Stimulated activated CD4-positive, alpha-beta T cell treated with anti-CD3 and anti-CD28 coated beads, Interleukin-1b, Interleukin-23, amount 100 ng/mL, for 1 hour (primary cell): ENCODE measurements at regions not wholly inside any gene's neighbourhood (a gene's known extent, or its start where the extent isn't known, plus 50 kb on each side); places are given as distances from the start of the nearest gene placed in this dataset.
"Not testable (repeated sequence)": the region's sequence is repeated elsewhere in the genome, so short reads cannot be mapped to it uniquely, and the experiment has no call there.

Experiments used
- DNase-seq, 2 donors: peaks; one replicate each; pipeline ENCODE4 v3.0.0-alpha.2; 2020; ENCODE audit warnings: low read depth in 2 of 2

DNA sequence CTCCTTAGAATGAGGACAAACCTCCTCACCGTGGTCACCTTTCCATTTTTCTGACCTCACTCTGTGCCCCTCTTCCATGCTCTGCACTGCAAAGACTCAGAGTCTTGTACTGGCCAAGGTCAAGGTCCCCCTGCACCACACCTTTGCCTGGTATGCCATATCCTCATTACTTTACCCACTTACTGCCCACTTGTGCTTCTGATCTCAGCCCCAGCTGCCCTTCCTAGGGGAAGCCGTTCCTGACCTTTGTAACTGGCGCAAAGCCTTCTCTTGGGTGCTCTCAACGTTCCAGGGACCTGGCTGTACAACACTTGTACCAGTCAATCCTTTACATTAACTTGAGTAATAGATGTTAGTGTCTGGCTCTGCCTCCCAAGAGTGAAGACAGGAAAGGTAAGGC, 256.0 kb downstream of the SV2B start:
- DNase-seq = no peak

DNA sequence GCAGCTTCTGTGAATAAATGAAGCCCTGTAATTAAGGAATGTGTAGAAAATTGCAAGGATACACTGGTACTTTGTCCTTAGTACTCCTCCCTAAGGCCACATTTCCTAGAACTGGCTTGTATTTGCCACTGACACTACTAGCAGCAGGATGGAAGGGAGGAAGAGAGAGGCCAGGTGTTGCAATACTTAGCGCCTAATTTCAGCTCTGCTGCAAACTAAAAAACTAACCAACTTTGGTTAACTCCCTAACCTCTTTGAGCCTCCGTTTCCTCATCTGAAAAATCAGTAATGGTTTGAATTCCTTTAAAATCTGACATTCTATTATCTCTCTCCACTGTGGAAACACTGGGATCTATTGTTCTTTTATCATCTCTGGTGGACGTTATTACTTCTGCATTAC, 257.0 kb downstream of the SV2B start:
- DNase-seq = no peak

DNA sequence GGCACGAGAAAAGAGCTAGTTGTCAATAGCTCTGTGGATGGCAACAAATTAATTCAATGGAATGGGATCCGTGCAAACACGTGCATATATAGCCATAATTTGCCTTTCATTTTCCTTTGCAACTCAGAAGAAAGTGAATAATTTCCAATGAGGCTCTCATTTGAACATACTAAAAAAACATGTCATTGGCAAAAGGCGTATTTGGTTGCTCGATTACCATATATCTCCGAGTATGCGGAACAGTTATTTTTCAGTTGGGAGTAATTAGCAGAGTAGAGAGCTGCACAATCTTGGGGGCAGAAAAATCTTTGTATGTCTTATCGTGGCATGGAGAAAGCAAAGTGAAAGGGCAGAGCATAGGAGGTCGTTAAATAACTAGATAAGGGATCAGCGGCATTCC, 257.4 kb downstream of the SV2B start:
- no peak for DNase-seq

DNA sequence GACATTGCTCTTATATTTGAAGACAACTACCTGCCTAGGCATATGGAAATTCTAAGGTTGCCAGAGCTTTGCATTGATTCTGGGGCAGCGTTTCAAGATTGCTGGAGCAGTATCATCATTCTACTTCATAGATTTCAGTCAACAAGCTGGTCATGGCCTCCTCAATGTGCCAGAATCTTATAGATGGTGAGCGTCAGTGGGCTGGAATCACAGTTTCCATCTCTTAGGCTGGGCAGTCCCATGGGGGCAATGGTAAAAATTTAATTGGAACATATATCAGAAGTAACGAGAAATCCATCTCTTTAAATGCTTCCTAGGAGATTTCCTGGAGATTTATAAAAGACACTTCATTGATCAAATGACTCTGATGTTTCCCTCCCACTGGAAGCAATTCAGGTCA, 258.3 kb downstream of the SV2B start:
- DNase-seq = no peak

DNA sequence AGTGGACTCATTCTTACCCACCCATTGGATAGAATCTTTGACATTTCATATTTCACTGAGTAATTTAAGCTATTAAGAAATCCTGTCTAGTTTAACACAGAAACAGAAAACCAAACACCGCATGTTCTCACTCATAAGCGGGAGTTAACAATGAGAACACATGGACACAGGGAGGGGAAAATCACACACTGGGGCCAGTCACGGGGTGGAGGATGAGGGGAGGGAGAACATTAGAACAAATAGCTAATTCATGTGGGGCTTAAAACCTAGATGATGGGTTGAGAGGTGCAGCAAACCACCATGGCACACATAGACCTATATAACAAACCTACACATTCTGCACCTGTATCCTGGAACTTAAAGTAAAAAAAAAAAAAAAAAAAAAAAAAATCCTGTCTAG, 261.6 kb downstream of the SV2B start:
- DNase-seq = not testable (repeated sequence)

DNA sequence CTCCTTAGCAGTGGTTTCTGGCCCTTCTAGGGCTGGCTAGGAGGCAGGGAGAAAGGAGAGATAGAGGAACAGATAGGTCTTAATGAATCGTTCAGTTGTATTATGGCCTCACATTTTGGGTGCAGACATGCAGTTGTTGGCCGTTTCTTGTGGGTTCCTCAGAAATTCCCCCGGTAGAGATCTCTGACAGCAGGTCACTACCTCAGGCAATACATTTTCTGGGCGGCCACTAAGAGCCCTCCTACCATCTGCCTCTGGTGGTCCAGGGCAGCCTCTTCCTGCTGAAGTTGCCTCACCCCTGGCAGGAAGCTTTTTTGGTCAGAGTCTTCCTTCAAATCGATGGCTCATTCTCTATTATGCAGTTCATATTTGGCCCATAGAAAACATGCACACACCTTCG, 266.1 kb downstream of the SV2B start:
- no peak for DNase-seq

DNA sequence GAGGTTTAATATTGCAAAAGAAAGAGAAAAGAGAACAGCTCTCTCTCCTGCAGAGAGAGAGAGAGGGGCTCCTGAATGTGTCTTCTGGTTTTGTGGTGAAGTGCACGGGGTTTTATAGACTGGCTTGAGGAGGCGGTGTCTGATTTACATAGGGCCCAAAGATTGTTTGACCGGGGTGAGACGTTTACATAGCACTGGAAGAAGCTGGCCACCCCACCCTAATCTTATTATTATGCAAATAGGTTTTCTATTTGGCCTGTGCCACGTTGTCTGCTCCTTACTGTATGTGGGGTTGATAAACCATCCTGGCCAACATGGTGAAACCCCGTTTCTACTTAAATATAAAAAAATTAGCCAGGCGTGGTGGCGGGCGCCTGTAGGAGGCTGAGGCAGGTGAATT, 268.6 kb downstream of the SV2B start:
- no peak for DNase-seq

DNA sequence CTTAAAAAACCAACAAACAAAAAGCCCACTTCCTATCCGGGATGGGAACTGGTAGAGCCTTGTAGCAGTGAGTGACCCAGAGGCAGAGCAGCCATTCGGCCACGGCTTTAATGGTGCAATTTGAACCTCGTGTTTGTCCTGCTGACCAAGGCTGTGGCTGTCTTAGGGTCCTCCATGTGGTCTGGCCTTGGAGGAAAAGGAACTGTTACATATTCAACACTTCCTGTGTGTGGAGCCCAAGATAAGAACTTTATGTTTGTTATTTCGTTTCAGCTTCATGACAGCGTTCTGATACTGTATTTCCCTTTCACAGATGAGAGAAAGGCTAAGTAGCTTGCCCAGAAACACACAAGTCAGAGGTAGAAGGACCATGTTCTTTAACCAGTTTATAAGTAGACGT, 269.8 kb downstream of the SV2B start:
- no peak for DNase-seq

DNA sequence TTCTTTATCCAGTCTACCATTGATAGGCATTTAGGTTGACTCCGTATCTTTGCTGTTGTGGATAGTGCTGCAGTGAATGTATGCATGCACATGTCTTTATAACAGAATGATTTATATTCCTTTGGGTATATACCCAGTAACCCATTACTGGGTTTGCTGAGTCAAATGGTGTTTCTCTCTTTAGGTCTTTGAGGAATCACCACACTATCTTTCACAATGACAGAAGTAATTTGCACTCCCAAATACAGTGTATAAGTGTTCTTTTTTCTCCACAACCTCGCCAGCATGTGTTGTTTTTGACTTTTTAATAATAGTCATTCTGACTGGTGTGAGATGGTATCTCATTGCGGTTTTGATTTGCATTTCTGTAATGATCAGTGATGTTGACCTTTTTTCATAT, 271.3 kb downstream of the SV2B start:
- DNase-seq = not testable (repeated sequence)

DNA sequence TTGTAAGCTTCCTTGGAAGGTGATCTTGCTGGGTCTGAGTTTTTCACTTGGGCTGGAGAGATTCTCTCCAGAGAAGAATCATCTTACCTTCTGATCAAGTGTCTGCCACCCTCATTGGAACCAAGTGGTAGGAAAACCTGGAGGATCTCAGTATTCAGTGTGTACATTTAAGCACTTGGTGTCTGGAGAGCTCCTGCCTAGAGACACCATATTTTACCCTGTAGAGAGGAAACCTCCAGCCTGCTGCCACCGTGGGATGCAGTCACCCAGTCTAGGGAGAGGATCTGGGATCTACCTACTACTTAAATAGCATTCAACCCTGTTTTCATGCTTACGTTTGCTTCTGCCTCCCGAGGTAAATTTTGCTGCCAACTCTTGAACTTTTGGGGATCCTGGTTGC, 274.3 kb downstream of the SV2B start:
- no peak for DNase-seq

DNA sequence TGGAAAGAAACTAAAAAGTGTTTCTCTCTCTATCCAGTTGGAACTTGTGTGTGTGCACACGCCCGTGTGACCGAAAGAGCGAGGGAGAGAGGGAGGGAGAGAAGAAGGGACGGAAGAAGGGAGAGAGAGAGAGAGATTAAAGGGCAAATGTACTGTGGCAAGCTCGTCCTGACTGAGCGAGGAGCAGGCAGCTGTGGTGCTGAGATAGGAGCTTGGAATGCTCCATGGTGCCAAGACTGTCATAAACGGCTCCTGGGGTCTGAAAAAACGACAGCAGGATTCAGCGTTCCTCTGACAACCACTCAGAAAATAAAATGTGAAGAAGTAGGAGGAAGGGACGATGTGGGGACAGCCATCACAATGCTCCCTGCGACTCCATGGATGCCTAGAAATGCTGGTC, 276.0 kb downstream of the SV2B start:
- no peak for DNase-seq

DNA sequence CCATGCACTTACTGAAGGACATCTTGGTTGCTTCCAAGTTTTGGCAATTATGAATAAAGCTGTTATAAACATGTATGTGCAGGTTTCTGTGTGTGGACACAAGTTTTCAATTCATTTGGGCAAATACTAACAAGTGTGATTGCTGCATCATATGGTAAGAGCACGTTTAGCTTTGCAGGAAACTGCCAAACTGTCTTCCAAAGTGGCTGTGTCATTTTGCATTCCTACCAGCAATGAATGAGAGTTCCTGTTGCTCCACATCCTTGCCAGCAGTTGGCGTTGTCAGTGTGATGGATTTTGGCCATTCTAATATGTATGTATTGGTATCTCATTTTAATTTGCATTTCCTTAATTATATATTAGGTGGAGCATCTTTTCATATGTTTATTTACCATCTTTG, 280.1 kb downstream of the SV2B start:
- no peak for DNase-seq

DNA sequence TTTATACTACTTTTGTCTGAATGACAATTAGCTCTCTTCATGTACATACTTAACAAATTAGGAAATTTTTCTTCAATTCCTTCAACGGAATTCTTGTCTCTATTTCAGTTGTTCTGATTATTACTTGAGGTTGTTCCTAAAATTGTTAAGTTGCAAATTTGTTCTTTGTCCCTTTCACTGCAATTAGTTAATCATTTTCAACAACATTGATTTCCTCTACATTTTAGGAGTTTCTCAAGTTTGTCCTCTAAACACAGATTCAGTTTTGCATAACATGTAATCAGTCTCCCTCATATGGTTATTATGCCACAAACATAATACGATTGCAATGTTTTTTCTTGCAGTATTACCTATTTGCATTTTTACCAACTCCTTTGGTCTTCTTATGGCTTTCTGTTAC, 283.5 kb downstream of the SV2B start:
- no peak for DNase-seq

DNA sequence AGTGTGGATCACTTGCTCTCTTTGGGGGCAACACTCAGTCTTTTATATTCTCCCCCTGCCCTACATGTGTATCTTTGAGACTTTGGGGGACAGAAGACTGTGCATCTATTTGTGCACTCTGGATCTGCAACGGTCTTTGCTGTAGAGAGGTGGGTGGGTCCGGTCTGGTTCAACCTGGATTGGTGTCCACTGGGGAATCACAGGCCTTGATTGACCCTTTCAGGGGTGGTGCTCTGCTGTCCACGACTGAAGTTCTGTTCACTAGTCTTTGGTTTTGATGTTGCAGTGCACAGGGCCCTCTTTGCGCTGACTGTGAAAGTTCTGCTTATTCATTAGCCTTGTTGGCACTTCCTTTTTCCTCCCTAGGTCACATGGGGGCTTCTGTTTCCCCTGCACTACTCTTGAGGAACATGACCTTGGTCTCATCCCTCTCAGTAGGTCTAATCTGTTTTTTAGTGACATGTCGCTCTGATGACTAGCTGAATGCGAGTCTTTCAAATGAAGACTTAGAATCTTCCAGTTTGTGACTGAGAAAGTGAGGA, 284.2 kb downstream of the SV2B start:
- no peak for DNase-seq

DNA sequence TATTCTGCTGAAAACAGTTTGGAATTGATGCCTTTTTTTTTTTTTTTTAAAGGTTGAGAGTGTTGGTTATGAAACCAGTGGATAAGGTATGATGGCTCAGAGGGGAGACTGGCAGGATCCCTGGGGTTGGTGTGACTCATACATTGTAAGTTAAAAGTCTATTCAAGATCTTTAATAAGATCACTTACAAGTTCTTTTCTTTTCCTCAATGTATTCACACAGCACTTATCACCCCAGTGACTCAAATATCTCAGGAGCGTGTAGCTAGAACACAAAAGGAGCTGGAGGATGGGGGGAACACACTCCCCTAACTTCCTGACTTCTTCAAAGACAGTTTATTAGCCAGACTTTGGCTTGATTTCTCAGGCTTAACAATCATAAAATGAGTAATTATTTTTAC, 285.3 kb downstream of the SV2B start:
- DNase-seq = no peak

DNA sequence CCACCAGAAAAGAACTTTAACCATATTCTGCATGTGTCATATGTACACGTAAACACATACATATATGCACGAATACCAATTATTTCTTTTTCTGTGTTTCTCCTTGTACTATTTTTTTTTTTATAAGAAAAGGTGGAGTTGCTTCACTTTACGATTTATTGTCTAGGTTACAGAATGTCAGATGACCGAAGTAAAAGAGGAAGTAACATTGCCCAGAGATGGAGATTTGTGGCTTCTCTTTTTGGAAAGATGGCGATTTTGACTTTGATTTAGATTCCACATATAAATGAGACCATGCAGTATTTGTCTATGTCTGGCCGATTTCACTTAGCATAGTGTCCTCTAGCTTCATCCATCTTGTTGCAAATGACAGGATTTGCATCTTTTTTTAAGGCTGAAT, 293.1 kb downstream of the SV2B start:
- no peak for DNase-seq

DNA sequence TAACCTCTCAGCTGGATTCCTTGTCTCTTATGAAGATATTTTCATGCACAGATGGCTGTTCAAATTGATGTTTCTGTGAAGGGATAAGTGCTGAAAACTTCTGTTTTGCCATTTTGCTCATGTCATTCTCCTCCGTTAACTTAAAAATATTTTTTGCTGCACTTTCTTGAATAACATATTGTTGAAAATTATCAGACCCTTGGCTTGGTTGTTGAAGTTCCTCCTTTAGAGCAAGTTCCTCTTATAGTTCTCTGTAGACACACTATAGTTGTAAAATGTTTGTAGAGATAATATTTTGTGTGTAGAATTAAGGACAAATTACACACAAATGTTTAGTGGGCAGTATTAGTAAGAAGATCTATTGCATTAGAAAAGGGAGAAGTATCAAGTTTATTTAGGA, 300.4 kb downstream of the SV2B start:
- no peak for DNase-seq

DNA sequence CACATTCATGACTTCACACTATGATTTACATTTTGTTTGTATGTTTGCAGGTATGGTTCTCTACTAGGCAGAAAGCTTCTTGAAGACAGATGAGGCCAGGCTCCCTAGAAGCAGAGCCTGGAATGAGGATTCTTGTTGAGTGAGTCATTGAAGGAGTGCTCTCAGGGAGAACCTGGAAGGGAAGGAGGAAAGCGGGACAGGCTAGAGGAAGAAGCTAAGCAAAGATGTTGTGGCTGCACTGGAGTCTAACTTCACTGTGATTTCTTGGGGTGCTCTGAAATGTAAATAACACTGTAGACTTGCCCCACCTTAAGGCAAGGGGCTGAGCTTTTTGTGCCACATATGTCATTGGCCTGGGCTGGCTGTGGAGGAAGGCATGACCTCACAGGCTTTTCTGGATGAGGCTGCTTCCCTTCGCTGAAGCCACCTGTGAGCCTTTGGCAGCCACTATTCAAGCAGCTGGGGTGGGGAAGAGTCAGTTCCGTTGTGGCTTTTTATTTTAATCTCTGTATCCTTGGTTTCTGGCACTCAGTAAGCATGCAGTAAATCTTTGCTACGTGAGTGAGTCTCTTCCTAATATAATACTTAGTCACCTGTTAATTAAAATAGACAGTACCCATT, 307.3 kb downstream of the SV2B start:
- DNase-seq = no peak

DNA sequence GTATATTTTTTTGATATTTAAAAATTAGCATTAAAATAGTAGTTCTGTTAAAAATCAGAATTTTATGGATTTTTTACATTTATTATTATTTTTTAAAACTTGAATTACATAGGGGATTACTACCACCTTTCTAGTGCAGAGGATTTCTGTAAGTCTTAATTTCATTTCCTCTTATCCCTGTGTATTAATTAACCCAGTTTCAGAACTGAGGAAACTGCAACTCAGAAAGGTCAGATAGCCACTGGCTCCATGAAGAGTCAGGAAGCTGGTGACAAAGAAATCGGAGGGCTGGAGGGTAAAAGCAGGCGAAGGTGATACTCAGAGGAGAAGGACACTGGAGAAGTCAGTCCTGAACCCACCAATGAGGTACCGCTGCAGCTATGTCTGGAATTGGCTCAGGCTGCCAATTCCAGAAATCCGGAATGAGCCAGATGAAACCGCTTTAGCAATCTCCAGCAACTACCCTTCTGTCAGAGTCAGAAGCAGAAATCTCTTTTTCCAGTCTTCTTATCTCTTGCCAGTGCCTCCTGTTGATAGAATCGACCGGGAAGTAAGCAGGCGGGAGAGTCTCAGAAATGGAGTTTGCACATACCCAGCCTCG, 308.5 kb downstream of the SV2B start:
- DNase-seq = no peak

DNA sequence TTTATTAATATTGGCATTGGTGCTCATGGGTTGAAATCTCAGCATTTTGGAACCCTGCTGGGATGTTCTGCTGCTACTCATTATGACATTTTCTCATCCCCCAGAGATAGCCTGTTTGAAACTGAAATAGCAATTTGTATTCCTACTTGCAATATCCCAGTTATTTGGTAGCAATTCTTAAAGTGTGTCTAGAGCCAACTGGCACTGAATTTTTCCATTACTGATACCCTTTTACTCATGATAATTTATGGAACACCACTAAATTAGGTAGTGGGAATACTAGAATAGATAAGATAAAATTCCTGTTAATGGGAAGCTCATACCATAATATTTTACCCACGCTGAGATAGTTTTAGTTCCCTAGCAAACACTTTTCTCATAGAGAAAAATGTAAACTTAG, 309.3 kb downstream of the SV2B start:
- no peak for DNase-seq

DNA sequence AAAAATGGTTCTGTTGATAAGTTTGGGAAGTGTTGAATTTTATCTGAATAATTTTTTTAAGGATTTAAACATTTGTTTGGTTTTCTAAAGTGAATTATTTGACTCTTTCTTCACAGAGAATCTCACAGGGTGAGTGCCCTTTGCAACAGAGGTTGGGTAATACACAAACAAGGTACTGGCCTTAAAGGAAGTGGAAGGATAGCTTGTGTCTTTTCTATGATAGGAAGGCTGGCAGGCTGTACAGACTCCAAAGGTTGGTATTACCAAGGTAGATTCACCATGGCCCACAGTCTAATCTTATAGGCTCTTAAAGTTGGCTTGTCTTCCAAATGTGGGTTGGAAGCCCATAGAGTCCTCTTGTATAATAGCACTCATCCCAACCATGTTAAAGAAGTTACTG, 311.5 kb downstream of the SV2B start:
- no peak for DNase-seq

DNA sequence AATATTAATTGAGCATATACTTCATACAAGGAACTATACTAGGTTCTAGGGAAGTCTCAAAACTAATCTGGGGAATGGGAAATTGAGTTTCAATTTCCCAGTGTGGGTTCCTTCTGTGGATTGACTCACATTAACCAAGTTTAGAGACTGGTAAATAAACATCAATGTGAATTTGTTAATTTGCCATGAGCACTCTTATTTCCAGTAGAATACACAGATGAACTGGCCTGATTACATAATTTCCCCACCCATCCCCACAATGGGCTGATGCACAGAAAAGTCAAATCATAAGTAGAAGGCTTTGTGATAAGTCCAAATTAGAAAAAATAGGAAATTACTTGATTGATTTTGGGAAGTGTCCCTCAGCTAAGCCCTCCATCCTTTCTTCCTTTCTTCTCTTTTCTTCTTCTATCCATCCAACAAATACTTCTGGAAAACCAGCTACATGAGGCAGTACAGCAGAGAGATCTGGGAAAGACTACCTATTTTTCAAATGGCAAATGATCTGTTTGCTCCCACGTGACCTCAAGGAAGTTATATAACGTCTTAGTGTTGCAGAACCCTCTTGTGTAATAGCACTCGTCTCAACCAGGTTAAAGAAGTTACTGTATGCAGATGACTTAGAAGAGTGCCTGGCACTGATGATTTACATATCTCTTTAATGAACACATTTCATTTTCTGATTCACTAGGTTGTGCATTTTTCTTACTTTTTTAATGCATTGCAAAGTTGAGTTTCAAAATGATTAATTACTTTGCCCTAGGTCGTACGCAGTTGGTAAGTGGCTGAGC, 312.3 kb downstream of the SV2B start:
- no peak for DNase-seq

DNA sequence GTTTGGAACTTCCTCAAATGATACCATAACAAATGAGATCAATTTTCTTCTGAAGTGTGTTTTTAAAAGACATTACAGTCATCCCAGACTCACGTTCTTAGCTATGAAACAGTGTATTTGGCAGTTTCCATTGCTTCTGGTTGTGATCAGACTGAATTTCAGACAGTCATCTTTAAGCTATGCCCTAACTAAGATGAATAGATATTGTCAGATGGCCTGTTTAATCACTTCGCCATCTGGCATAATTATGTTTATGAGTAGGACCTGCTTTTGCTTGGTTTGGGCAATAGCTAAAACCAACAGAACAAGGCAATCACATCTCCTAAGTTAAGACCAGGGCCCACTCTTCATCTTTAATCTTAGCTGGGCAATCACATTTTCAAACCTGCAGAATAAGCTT, 313.1 kb downstream of the SV2B start:
- DNase-seq = no peak
